HK-2 (cell line): ENCODE measurements at regions not wholly inside any gene's neighbourhood (a gene's known extent, or its start where the extent isn't known, plus 50 kb on each side); places are given as distances from the start of the nearest gene placed in this dataset.

ENCODE experiments used
- DNase-seq: peaks from one replicate; pipeline ENCODE4 v3.0.0-alpha.2; 2018; ENCODE audit not compliant: unreplicated experiment

DNA sequence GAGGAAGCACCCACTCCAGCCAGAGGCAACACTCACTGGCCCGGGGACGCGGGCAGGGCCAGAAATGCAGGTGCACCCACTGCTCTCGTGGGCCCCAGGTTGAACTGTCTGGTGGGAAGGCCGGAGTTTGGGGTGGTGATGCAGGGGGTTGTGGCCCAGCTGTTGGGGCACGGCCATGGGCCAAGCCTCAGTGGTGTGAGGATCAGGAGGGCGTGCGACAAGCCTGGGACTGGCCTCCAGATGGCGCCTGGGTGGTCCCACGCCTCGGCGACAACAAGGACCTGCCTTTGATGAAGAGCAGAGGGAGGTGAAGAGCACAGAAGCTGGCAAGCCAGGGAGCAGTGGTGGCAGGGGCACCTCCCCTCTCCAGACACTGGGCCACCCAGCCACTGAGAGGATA, 240.8 kb downstream of the BRD1 start:
- no peak for DNase-seq

DNA sequence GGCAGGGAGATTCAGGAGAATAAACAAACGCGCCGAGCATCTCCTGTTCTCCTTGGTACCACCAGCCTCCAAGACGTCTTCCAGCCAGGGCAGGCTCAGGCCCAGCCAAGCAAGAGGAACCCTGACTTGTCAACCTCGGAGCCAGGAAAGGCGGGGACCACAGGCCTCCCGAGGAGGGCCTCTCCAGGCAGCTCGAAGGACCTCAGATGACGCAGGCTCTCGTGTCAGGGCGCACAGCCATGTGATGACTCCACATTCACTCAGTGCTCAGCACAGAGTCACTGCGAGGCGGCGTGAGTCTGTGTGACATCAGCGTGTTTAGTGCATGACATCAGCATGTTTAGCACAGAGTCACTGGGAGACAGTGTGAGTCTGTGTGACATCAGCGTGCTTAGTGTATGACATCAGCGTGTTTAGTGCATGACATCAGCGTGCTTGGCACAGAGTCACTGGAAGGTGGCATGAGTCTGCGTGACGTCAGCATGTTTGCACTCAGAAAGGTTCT, 241.4 kb downstream of the BRD1 start:
- DNase-seq: no peak

DNA sequence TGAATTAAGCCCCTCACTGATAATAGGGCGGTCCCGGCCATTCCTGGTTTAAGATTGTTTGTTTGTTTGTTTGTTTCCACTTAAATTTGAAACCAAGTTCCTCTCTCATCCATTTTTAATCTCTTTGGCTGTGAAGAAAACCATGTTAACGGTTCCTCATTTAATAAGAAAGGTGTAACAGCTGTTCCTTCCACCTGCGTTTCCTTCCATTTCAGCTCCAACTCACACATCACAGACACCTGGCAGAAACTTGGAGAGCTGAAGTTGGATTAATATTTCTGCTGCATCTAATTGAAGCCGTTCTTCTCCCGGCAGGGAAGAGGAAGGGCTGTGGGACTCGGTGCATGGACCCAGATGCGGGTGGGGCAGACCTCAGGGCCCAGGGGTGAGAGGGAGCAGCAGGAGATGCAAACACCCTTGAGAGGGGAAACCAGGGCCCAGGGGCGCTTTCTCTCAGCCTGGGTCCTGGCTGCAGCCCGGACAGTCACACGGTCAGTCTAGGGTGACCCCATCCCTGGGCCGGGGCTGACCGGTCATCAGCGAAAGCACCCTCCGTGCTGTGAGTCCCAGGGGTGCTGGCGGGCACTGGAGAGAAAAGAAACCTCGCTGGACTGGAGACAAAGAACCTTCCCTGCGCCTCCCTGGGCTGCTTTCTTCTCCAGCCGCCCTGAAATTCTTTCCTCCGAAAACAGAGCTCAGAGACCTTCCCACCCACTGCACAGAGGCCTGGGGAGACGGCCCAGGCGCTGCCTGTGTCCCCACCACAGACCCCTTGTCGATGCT, 242.0 kb downstream of the BRD1 start:
- DNase-seq: no peak

DNA sequence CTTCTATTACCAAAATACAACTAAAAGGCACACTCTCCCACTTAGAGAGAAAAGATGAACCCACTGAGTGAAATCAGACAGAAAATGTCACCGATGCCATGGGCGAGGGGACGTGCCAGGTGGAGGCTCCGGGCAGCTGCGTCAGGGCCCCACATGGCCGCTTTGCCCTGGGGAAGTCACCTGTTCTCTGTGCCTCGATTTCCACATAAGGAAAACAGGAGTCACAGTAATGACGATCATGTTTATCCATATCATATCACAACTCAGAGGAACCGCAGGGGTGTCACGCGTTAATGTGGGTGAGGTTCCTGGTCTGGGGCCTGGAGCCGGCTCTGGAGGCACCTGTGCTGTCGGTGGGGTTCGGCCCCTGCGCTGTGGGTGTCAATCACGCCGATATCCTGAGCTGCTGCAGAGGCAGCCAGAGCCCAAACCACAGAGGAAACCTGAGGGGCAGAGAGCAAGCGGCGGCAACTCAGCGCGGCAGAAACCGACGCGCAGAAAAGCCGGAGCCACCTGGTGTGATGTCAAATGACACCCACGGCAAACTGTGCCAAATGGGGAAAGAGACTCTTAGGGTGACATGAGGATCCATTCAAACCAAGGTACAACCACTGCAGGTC, 243.7 kb downstream of the BRD1 start:
- DNase-seq: no peak

DNA sequence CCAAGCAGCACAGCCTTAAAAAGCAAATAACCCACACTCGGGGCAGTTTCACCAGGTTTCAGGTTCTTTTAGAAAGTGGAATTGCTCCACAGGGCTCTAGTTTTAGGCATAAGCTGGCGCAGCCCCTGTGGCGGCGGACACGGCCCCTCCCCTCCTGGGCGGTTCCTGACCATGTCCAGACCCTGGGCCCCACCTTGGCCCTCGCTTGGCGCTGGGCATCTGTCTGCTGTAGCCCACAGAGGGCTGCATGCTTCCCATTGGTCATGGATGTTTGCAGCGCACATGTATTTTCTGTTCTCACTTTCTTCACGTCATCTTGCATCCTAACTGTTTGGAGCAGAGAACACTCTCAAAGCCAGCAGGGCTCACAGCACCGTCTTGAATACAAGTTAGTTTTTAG, 244.3 kb downstream of the BRD1 start:
- no peak for DNase-seq

DNA sequence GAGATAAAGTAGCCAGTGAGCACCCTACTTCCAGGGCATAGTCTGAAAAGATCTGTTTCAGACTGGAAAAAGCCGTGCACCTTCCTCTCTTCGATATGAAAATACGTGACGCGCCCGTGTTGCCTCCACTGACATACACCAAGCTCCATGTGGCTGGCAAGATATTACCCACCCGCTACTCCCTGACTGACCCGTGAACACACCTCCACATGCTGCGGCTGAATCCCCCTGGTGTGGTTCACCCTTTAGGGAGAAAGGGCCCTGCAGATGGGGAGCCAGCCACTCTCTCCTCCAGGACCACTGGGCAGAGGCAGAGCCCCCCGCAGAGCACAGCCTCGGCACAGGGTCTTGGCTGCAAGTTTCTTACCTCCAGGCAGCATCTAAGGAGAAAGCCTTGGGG, 245.0 kb downstream of the BRD1 start:
- DNase-seq: no peak

DNA sequence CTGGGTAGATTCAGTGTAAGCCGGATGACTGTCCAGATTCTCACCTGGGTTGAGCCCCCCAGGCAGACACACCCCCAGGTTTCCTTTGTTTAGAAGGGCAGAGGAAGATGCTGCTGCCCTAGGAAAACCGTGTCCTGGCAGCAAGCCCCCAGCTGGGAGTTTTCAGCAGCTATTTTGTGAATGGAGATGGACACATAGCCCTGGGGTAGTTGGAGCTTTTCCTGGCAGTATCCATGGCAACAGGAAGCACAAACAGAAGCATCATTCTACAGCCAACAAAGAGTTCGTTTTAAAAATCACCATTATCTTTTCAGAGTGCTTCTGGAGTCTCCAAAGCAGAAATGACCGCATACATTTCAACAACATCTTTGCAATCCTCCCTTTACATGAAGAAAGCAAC, 245.5 kb downstream of the BRD1 start:
- no peak for DNase-seq

DNA sequence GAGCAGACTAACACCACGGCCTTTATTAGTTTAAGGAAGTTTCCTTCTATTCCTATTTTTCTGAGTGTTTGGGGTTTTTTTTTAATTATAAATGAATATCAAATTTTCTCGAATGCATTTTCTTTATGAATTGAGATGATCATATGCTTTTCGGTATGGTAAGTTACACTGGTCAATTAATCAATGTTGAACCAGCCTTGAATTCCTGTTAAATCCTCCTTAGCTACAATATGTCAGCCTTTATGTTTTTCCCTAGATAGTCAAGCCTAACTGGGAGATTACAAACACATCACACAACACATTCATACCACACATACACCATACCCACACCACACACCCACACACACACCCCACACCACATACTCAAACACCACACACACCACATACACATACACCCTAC, 247.6 kb downstream of the BRD1 start:
- no peak for DNase-seq

DNA sequence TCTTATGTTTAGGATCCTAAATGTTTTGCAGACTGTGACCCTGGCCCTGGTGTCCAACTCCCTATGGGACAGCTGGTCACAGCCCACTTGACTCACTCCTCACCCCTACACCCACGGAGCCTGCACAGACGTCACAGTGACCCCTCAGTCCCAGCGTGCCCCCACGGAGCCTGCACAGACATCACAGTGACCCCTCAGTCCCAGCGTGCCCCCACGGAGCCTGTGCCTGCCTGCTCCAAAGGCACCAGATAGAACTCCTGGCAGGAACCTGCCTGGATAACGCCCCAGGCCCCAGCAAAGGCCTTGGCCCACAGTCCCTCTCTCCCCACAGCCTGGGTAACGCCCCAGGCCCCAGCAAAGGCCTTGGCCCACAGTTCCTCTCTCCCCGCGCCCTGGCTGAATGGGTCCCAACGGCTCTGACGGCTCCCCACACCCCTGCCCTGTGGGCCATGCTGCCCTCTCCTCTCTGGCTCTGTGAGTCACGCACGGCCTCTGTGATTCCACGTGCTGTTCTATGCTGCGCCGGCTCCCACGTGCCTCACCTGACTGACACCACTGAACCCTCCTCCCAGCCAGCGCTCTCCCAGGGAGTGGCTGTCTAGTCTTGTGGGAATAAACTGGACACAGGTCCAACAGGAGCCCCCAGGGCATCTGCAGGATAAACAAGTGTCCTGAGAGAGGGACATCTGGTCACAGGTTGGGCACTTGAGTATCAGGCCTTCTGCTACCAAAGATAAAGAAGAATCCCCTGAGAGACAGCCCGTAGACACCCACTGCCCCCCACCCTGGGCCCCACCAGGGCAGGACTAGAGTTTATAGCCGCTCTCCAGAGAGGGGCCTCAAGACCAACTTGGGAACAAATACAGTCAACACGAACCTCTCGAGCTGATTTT, 250.3 kb downstream of the BRD1 start:
- no peak for DNase-seq

DNA sequence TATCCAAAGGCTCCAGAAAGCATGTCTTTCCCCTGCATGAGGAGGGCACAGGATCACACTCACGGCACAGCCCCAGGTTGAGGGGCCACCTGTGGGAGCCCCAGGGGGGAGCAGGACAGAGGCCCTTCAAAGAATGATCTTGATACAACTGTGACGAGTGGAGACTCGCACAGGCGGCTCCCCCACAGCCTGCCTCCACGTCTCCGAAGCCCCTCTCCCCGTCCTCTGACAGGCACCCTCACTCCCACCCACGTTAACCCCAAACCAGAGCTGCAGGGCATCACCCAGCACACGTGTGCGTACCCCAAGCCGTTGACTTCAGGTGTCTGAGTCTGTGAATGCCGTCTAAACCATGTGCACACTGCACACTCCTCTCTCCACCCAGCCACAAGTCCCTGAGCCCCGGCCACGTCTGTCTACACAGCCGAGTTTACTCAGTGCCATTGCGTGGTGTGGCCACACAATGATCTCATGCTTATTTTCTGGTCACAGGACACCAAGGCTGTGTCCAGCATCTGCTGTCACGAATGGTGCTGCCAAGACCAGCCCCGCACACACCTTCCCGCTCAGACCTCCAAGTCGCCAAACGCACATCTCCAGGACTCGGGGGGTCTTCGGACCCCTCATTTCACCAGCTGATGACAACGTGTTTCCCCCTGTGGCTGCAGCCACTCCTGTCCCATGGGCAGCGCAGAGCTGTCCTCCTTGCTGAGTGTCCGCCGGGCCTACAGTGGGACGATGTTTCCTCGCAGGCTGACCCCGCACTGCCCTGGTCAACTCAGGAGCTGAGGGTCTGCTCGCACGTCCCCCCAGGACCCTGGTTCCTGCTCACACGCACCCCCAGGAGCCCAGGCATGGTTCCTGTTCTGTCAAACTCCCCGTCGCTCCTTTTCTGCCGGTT, 251.2 kb downstream of the BRD1 start:
- DNase-seq: no peak

DNA sequence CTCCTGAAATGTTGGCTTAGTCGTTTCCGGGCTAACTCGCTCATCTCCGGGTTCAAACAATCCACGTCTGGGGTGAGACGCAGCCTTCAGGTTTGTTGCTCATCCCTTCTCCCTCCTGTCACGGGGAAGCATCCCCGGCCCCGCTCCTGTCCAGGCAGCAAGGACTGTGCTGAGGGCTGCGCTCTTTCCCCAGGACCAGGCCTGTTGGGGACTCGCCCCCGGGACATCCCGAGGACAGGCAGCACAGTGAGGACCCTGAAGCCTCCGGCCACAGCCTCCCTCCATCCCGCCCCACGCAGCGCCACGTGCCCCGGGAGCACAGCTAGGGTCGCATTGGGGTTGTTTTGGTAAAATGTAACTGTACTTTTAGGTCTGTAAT, 252.0 kb downstream of the BRD1 start:
- DNase-seq: no peak

DNA sequence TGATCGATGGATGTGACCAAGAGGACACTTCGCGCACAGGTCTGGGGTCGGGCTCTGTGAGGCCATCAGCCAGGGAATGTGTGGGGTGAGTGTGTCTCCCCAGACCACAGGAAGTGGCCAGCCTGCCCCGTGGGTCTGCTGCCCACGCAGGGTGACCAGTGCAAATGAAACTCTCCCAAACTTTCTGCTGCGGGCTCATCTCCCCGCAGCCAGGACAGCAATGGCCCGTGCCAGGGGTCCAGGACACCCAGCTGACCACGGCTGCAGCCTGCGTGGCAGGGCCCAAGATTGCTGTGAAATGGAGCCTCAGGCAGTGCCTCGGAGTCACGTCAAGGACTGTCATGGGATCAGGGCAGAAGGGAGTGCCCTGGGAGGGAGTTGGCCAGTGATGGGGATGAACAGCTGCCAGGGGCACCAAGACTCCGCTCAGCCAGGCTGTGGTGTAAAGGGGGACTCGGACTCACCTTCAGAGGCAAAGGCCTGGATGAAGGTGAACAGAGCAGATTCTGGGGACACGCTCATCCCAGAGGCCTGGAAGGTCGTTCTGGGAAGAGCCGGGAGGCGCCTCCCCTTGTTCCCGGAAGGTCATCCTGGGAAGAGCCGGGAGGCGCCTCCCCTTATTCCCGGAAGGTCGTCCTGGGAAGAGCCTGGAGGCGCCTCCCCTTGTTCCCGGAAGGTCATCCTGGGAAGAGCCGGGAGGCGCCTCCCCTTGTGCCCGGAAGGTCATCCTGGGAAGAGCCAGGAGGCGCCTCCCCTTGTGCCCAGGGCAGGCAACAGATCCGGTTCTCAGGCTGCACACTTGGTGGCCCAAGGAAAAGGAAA, 252.6 kb downstream of the BRD1 start:
- DNase-seq: no peak

DNA sequence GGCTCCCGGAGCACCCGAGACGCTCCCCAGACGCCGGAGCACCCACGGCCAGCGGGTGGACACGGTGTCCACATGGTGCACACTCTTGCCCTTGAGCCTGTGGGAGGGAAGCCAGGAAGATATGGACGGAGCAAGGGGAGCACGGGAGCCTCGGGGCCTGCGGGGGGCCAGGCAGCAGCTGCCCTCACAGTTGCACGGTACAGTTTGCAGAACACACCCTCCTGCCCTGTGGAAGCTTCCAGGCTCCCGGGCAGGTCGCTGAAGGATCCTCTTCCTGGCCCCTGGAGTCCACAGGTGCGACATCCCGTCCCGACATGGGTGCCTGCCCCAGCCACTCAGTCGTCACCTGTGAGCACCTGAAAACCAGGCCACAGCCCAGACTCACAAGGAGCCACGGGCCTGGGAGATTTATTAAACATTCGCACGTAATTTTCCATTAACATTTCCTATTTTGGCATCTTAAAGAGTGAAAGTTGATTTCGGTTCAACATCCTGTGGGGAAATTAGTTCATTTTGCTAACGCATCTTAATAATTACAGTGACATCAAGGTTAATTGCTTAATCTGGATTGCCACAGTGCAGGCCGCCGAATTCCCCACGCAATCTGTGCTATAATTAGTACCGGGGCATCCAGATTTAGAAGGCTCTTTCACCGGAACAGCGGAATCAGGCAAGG, 253.3 kb downstream of the BRD1 start:
- DNase-seq: no peak

DNA sequence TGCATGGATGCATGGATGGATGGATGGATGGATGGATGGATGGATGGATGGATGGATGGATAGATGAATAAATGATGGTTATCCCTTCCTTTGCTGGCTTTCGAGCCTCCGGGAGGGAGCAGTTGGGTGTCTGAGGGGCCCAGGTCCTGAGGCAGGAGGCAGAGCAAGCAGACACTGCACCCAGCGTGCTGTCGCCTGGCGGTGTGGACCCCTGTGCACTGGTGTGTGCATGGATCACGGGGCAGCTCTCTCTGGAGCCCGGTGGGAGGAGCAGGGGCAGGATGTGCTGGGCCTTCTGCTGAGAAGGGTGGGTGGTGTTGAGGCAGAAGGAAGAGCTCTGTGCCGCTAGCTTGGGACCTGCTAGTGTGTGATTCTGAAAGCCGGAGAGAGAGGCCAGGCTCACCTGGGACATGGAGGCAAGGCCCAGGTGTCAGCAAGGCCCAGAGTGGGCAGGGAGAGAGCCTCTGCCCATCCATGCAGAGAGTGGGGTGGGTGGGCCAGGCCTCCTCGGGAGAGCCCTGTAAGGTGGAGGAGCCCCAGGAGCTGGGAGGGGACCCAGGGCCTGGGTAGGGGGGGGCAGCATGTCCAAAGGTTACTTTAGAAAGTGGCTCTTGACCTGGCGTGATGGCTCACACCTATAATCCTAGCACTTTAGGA, 254.4 kb downstream of the BRD1 start:
- DNase-seq: no peak

DNA sequence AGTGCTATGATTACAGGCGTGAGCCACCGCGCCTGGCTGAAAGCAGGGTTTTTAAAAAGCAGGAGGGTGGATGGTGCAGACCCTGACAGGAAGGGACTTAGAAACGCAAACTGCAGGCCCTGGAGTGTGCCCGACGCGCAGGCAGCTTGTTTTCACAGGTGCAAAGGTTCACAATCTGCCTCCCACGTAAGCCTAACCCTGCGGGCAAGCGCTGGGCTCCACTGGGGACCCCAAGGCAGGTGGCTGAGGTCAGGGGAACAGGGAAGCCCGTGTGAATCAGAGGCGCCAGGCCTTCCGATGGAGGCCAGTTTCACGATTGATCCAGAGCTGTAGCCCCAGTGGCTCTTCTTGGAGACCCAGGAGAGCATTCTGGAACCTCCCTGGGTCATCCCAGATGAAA, 256.3 kb downstream of the BRD1 start:
- no peak for DNase-seq

DNA sequence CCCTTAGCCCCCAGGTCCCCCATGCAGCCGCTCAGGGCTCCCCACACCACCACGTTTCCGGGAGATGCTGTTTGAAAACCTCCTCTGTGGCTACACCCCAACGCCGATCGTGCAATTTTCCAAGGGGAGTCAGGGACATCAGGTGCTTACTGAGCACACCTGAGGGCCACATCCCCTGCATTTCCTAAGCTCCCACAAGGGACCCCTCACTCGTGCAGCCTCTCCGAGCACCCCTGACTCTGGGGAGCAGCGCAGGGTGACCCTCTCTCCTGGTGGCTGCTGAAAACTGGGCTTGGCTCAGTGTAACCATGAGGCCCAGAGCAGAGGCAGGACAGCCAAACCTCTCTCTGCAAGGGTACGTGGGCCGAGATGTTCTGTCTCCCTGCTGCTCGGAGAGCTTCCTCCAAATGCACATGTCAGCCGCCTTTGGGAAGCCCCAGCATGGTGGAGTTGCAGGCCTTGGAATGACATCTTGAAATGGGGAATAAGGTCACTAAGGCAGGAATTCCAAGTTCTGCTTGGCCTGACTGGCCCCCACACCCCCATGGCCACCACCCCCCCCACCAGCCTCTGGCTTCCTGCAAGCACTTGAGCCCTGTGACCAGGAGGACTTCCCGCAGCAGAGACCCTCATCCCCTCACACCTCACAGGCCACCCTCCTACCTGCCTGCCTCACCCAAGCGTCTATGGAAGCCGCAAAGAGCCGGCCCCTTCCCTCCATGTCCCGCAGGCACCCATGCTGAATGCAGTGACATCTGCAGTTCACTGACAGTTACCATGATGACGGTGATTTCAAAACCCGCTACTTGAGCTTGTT, 257.4 kb downstream of the BRD1 start:
- no peak for DNase-seq

DNA sequence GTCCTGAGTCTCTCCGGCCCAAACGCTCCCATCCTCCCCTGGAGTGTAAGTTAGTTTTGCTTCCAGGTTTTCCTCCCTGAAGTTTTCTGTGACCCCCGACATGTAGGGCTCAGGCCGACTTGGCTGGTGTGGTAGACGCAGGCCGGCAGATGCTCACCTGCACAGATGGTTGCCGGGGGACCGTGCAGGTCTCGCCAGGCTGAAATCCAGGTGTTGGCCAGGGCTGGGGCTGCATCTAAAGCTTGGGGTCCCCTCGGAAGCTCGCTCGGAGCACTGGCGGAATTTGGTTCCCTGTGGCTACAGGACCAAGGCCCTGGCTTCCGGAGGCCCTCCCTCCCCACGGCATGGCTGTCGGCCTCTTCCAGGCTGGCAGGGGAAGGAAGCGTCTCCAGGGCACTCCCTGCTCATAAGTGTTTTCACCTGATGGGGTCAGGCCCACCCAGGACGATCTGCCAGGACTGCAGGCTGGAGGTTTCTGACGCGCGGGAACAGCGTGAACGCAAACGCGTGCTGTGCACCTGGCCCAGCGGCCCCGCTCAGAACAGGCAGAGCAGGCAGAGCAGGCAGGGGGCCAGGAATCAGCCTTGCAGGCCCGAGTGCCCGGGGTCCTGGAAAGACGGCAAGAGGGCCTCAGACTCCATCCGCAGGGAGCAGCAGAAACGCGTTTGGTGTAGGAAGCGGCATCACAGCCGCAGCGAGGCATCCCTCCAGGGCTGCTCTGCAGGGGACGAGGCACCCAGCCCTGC, 258.2 kb downstream of the BRD1 start:
- DNase-seq: no peak

DNA sequence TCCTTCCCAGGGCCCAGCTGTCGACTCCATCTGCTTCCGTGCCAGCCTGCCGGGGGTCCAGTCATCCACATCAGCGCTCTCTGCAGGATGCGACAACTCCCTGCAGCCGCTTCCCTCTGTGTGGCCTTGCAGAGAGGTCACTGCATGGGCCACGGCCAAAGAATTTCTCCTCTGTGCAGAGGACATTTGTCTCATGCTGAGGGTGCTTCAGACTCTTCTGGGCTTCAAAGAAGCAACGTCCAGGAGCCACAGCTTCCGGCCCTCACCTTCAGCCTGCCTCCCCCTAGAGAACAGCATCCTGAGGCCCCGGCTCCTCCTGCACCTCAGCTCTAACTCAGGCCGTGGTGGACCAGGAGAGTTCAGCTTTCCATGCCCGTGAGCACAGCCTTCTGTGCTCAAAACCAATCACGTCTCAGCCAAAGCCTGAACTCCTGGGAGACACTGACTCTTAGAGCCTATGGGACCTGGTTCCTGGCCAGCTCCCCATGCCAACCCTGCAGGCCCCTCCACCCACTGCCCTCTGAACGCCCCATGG, 258.9 kb downstream of the BRD1 start:
- DNase-seq: no peak
